ENCODE measurements at regions not wholly inside any gene's neighbourhood (a gene's known extent, or its start where the extent isn't known, plus 50 kb on each side); places are given as distances from the start of the nearest gene placed in this dataset.
"Not testable (repeated sequence)": the region's sequence is repeated elsewhere in the genome, so short reads cannot be mapped to it uniquely, and the experiment has no call there.

DNA sequence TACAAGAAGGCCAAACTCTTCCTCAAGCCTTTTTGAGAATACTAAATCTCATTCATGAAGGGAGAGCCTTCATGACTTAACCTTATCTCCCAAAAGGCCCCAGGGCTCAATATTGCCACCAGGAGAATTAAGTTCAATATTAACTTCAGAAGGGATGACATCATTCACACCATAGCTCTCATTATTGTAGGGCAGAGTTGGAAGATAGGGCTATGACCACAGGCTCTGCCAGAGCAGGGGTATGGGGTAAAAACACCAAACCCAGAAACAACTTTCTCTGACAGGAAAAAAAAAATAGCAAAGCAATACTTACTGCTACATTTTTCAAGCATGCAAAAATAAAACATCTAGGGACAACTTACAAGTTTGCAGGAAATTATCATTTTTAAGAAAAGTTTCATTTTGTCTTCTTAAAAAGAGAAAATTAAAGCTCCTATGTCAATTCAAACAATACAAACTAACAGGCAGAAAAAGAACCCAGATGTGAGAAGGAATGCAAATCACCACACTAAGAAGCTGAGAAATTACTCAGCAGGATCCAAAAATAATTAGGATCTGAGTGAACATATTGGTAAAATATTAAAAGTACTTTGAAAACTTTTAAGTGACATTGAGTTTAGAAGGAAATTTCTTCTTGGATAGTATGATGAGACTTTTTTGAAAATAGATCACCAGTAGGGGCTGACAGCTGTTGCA, 1156.5 kb downstream of the NCAM2 start:
- no peak for DNase-seq (ENCODE audit: low spot score in 2 of 2)
- H3K27me3 Mint-ChIP-seq, result no peaks in the 10 kb centered on the region
- H3K27ac Mint-ChIP-seq, result no peak overlapping the region

DNA sequence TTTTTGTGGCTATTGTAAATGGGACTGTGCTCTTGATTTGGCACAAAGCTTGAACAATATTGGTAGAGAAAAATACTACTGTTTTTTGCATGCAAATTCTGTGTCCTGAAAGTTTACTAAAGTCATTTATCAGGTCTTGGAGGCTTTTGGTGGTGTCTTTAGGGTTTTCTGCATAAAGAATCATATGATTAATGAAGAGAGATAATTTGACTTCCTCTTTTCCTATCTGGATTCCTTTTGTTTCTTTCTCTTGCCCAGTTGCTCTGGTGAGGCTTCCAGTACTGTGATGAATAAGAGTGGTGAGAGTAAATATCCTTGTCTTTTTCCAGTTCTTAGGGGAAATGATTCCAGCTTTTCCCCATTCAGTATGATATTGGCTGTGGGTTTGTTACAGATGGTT, 1166.7 kb downstream of the NCAM2 start:
- ATAC-seq (ENCODE audit: low read depth), result no peak
- H3K4me1 Mint-ChIP-seq, result no peaks in the 10 kb centered on the region
- peaks cover 7% of the 10 kb centered on the region for H3K9me3 Mint-ChIP-seq
- no peak overlapping the region for H3K27ac Mint-ChIP-seq
- no peaks in the 10 kb centered on the region for H3K36me3 Mint-ChIP-seq
- H3K4me3 Mint-ChIP-seq, result no peak overlapping the region
- no peak for DNase-seq (ENCODE audit: low spot score in 2 of 2)
- no peaks in the 10 kb centered on the region for H3K27me3 Mint-ChIP-seq

More for the DNA sequence above, 1156.5 kb downstream of the NCAM2 start:
- Mint-ChIP-seq H3K36me3 (no peaks in the 10 kb centered on the region), H3K4me3 (no peak overlapping the region), H3K9me3 (no peaks in the 10 kb centered on the region), H3K4me1 (no peaks in the 10 kb centered on the region)
- no peak for ATAC-seq (ENCODE audit: low read depth)

DNA sequence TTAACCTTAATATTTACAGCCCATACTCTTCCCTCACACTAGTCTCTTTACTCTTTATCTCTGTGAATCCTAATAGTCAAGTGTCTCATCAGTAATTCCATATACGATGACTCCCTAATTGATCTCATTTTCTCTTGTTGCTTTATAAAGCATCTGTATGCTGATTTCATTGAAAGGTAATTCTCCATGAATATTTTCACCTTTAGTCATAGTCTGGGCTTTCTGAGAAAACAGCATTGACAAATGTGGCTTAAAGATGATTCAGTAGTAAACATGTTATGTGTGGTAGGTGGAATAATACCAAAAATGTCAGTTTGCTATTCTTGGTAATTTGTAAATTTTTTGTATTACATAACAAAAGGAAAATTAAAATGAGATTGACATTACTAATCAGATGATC, 1176.5 kb downstream of the NCAM2 start:
- no peaks in the 10 kb centered on the region for H3K27me3 Mint-ChIP-seq
- ATAC-seq (ENCODE audit: low read depth) (no peak), DNase-seq (ENCODE audit: low spot score in 2 of 2) (no peak)
- H3K36me3 Mint-ChIP-seq, result no peaks in the 10 kb centered on the region
- H3K27ac Mint-ChIP-seq, result no peak overlapping the region
- H3K4me1 Mint-ChIP-seq, result no peaks in the 10 kb centered on the region
- H3K9me3 Mint-ChIP-seq, result peaks cover 8% of the 10 kb centered on the region
- H3K4me3 Mint-ChIP-seq, result no peak overlapping the region

DNA sequence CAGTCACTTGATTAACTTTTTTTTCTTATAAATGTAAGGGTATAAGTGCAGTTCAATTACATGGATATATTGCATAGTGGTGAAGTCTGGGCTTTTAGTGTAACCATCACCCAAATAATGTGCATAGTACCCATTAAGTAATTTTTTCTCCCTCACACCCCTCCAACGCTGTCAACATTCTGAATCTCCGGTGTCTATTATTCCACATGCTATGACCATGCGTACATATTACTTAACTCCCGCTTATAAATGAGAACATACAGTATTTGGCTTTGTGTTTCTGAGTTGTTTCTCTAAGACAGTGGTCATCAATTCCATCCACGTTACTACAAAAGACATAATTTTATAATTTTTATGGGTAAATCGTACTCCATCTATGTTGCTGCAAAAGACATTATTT, 1191.1 kb downstream of the NCAM2 start:
- ATAC-seq (ENCODE audit: low read depth), result no peak
- no peaks in the 10 kb centered on the region for H3K36me3 Mint-ChIP-seq
- no peaks in the 10 kb centered on the region for H3K4me1 Mint-ChIP-seq
- H3K27ac Mint-ChIP-seq, result no peak overlapping the region
- no peaks in the 10 kb centered on the region for H3K27me3 Mint-ChIP-seq
- no peak for DNase-seq (ENCODE audit: low spot score in 2 of 2)
- H3K4me3 Mint-ChIP-seq, result no peak overlapping the region
- H3K9me3 Mint-ChIP-seq, result peaks cover 3% of the 10 kb centered on the region

DNA sequence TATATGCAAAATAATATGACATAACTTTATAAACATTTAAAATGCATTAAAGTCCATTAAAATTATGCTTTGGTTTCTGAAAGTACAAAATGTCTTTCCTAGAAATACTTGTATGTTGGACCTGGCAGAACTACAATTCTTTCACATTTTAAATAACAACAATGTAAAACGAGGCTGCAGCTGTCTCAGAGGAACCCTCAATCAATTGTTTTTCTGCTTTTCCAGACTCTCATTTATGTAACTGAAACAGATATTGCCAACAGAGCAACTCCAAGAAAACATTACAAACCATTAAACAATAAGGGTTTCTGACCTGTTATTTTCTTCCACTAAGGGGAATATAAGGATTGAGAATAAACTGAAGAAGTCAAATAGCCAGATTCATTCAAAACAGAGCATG, 1193.4 kb downstream of the NCAM2 start:
- Mint-ChIP-seq H3K4me1 (no peaks in the 10 kb centered on the region), H3K27me3 (no peaks in the 10 kb centered on the region), H3K27ac (no peak overlapping the region), H3K36me3 (no peaks in the 10 kb centered on the region), H3K9me3 (peaks cover 3% of the 10 kb centered on the region), H3K4me3 (no peak overlapping the region)
- ATAC-seq (ENCODE audit: low read depth) (no peak), DNase-seq (ENCODE audit: low spot score in 2 of 2) (no peak)

DNA sequence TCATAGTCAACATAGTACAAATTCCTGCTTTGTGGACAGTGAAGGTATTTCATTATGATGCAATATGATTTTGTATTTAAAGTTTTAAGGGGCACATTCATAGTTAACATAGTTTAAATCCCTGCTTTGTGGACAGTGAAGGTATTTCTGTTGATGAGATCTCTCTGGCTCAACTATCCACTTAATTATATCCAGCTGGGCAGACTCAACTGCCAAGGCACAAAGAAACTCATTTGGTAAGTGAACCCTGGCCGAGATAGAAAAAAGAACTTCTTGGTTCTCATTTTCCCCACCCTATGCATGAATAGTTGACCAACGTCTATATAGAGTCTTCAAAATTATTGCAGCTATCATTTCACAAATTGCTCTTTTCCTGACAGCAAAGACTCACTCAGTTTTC, 1194.6 kb downstream of the NCAM2 start:
- Mint-ChIP-seq H3K27me3 (no peaks in the 10 kb centered on the region), H3K36me3 (no peaks in the 10 kb centered on the region), H3K4me3 (no peak overlapping the region), H3K27ac (no peak overlapping the region), H3K4me1 (no peaks in the 10 kb centered on the region), H3K9me3 (peaks cover 3% of the 10 kb centered on the region)
- DNase-seq (ENCODE audit: low spot score in 2 of 2), result no peak
- ATAC-seq (ENCODE audit: low read depth), result no peak

DNA sequence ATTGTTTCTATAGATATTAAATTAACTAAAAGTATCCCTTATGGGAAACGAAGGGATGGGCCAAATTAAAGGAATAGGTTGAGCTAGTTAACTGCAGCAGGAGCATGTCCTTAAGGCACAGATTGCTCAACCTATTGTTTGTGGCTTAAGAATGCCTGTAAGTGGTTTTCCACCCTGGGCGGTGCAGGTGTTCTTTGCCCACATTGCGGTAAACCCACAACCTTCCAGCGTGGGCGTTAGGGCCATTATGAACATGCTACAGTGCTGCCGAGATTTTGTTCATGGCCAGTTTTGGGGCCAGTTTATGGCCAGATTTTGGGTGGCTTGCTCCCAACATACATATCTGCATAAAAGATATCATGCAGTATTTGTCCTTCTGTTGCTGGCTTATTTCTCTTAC, 1196.8 kb downstream of the NCAM2 start:
- H3K36me3 Mint-ChIP-seq; H3K27me3 Mint-ChIP-seq; DNase-seq (ENCODE audit: low spot score in 2 of 2); ATAC-seq (ENCODE audit: low read depth); H3K4me1 Mint-ChIP-seq; H3K4me3 Mint-ChIP-seq; H3K27ac Mint-ChIP-seq; H3K9me3 Mint-ChIP-seq: not testable (repeated sequence)

DNA sequence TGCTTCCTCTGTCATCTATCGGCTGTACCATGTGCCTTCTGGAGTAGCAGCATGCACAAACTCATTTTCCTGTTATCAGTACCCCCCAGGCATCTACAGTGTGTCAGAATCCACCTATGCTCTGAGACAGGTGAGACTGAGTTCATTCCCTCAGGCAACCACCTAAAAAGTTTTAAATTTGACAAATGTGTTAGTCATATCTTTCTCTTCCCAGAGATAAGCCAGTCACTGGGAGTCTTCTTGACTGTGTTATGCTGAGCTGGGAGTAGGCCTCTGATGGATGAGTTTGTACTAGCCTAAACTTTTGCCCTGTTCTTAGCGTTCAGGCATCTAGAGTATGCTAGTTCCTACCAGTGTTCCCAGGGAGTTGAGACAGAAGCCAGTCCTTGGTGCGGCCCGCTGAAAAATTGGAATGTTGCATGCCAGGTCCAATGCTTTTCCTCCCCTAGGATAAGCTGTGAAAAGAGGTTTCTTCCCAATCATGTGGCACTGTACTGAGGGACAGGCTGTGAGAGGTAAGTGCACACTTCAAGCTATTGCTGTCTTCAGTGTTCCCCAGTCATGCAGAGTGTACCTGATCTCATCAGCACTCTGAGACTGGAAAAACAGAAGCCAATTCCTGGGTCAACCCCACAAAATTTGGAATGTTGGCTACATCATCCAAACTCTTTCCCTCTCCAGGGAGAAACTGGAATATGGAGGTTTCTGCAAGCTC, 1202.3 kb downstream of the NCAM2 start:
- DNase-seq (ENCODE audit: low spot score in 2 of 2), result no peak
- Mint-ChIP-seq H3K27ac (no peak overlapping the region), H3K27me3 (no peaks in the 10 kb centered on the region), H3K9me3 (no peaks in the 10 kb centered on the region), H3K4me3 (no peak overlapping the region), H3K4me1 (no peaks in the 10 kb centered on the region), H3K36me3 (no peaks in the 10 kb centered on the region)
- ATAC-seq (ENCODE audit: low read depth), result no peak

DNA sequence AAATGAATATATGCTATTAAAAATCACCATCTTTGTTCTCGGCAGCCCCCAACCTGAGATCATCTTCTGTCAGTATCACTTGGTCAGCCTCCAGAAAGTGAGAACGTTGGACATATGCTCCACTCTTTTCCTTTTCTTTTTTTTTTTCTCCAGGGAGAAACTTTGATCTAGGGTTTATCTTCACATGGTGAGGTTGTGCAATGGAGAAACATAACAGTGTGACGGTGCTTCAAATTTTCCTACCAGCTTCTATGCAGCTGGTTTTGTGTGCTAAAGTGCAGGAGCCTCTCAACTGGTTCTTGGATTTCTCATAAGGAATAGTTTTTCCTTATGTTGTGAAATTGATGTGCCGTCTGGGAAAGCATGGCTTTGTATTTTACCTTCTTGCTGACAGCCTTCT, 1202.9 kb downstream of the NCAM2 start:
- no peak overlapping the region for H3K27ac Mint-ChIP-seq
- no peak for DNase-seq (ENCODE audit: low spot score in 2 of 2)
- no peak for ATAC-seq (ENCODE audit: low read depth)
- no peak overlapping the region for H3K4me3 Mint-ChIP-seq
- H3K36me3 Mint-ChIP-seq, result no peaks in the 10 kb centered on the region
- H3K4me1 Mint-ChIP-seq, result no peaks in the 10 kb centered on the region
- H3K27me3 Mint-ChIP-seq, result no peaks in the 10 kb centered on the region
- no peaks in the 10 kb centered on the region for H3K9me3 Mint-ChIP-seq

DNA sequence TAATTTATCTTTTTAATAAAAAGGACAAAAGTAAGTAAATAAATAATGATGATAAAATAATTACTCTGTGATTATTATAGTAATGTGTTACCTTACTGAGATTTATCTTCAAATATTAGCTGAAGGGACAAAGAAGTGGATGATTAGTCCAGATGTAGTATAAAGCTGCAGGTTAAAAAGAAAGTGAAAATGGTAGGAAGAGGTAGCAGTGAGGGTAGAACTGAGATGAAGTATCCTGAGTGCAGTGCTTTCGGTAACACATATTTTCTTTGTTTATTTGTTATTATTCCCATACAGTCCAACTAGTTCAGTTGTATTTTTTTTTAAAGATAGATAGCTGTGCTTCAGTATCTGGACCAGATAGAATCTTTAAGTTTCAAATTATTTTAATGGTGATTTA, 1203.5 kb downstream of the NCAM2 start:
- Mint-ChIP-seq H3K4me3 (no peak overlapping the region), H3K27me3 (no peaks in the 10 kb centered on the region), H3K9me3 (no peaks in the 10 kb centered on the region), H3K27ac (no peak overlapping the region), H3K36me3 (no peaks in the 10 kb centered on the region), H3K4me1 (no peaks in the 10 kb centered on the region)
- ATAC-seq (ENCODE audit: low read depth) (no peak), DNase-seq (ENCODE audit: low spot score in 2 of 2) (no peak)

DNA sequence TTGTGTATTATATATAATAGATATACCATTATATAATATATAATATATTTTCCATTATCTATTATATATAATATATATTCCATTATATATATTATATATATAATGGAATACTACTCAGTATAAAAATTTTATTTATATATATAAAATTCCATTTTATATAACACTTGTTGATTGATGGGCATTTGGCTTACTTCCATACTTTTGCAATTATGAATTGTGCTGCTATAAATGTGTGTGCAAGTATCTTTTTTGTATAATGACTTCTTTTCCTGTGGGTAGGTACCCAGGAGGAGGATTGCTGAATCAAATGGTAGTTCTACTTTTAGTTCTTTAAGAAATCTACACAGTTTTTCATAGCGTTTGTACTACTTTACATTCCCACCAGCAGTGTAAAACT, 1211.1 kb downstream of the NCAM2 start:
- Mint-ChIP-seq H3K27ac (no peak overlapping the region), H3K36me3 (no peaks in the 10 kb centered on the region), H3K4me1 (no peaks in the 10 kb centered on the region), H3K9me3 (peaks cover 3% of the 10 kb centered on the region), H3K27me3 (no peaks in the 10 kb centered on the region), H3K4me3 (no peak overlapping the region)
- ATAC-seq (ENCODE audit: low read depth), result no peak
- DNase-seq (ENCODE audit: low spot score in 2 of 2), result no peak

DNA sequence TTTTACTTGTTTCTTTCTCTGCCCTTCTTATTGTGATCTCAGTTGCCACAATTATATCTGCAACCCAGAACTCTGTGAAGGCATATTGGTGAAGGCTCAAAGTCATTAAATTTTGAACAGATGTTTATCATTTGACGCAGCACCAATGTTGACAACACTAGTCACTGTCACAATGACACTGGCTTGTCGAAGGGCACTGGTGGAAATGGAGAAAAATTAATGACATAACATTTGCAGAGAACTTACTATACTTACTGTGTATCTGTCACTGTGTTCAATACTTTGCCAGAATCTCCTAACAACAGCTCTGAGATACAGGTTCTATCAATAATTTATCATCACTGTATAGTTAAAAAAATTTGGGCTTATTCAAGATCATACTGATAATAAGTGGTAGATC, 1213.7 kb downstream of the NCAM2 start:
- no peak overlapping the region for H3K4me3 Mint-ChIP-seq

DNA sequence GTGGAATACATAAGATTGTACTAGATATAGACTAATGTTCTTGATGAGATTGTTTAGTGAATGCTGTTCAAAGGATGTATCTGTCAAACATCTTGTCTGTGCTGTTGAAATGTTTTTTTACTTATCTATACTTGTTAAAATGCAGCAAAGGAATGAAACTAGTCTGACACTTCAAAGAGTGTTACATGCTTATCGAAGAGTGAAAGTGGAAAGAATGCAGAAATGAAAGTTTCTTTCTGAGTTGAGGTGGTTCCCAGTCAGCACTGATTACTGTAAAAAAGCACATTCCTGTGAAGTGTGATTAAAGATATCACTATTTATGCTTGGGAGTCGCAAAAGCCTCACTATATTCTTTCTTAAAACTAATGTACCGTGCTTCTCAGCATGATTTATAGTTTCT, 1225.2 kb downstream of the NCAM2 start:
- H3K36me3 Mint-ChIP-seq, result no peaks in the 10 kb centered on the region
- no peak overlapping the region for H3K27ac Mint-ChIP-seq
- H3K4me3 Mint-ChIP-seq, result no peak overlapping the region
- H3K27me3 Mint-ChIP-seq, result no peaks in the 10 kb centered on the region
- ATAC-seq (ENCODE audit: low read depth) (peak; percentile 62), DNase-seq (ENCODE audit: low spot score in 2 of 2) (no peak)
- H3K9me3 Mint-ChIP-seq, result no peaks in the 10 kb centered on the region
- peaks cover 2% of the 10 kb centered on the region for H3K4me1 Mint-ChIP-seq

More for the DNA sequence above, 1213.7 kb downstream of the NCAM2 start:
- H3K4me1 Mint-ChIP-seq, result no peaks in the 10 kb centered on the region
- no peaks in the 10 kb centered on the region for H3K27me3 Mint-ChIP-seq
- no peak overlapping the region for H3K27ac Mint-ChIP-seq
- ATAC-seq (ENCODE audit: low read depth) (no peak), DNase-seq (ENCODE audit: low spot score in 2 of 2) (no peak)
- peaks cover 3% of the 10 kb centered on the region for H3K9me3 Mint-ChIP-seq
- H3K36me3 Mint-ChIP-seq, result no peaks in the 10 kb centered on the region

DNA sequence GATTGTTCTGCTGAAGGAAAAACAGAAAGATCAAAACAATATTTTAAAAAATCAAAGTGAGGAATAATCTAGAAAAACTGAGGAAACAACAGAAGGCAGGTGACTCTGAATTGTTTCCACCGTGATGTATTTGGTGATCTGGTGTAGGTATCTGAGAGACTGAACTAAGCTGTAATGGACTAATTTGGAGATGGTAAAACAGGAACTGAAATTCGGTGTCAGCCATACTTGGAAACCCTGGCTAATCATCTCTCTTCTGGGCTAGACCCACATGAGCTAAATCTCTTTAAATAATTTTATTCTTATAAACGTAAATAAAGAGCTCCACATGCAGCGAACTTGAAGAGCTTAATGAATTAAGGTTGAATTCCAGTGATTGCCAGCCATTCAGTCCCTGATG, 1226.1 kb downstream of the NCAM2 start:
- Mint-ChIP-seq H3K4me1 (peaks cover 2% of the 10 kb centered on the region), H3K27ac (no peak overlapping the region), H3K27me3 (no peaks in the 10 kb centered on the region), H3K9me3 (no peaks in the 10 kb centered on the region), H3K4me3 (no peak overlapping the region), H3K36me3 (no peaks in the 10 kb centered on the region)
- DNase-seq (ENCODE audit: low spot score in 2 of 2), result no peak
- ATAC-seq (ENCODE audit: low read depth), result peak; percentile 46

DNA sequence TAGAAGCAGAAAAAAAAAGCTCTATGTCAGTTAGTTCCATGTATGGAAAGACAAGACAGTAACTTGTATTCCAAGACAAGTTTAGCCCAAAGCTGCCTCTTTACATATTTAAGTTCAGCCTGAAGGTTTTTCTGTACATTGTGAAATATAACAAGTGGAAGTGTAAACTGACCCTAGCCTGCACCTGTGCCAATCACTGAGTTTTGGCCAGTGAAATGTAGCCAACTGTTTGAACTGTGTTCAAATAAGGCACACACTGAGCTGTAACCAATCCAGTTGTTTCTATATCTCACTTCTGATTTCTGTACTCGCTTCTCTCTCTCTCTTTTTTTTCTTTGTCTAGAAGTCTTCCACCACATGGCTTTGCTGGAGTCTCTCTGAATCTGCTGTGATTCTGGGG, 1227.1 kb downstream of the NCAM2 start:
- Mint-ChIP-seq H3K4me1 (peaks cover 2% of the 10 kb centered on the region), H3K9me3 (no peaks in the 10 kb centered on the region), H3K4me3 (no peak overlapping the region), H3K27ac (no peak overlapping the region), H3K36me3 (no peaks in the 10 kb centered on the region), H3K27me3 (no peaks in the 10 kb centered on the region)
- DNase-seq (ENCODE audit: low spot score in 2 of 2) (no peak), ATAC-seq (ENCODE audit: low read depth) (no peak)
